Neural crest cell (in vitro differentiated cells): ENCODE measurements at regions not wholly inside any gene's neighbourhood (a gene's known extent, or its start where the extent isn't known, plus 50 kb on each side); places are given as distances from the start of the nearest gene placed in this dataset.

Source experiments
- DNase-seq: peaks from one replicate; pipeline ENCODE4 v3.0.0; 2021; ENCODE audit warnings: low read depth, mixed read lengths, low spot score
- H3K27ac Mint-ChIP-seq: one replicate; pipeline ENCODE4 v1.8.0; 2021; ENCODE audit warnings: mild to moderate bottlenecking, mixed read lengths; ENCODE audit not compliant: unreplicated experiment
- H3K27me3 Mint-ChIP-seq: 2 replicates; pipeline ENCODE4 v1.8.0; 2021; ENCODE audit warnings: low read depth, mild to moderate bottlenecking, mixed read lengths
- H3K36me3 Mint-ChIP-seq: 2 replicates; pipeline ENCODE4 v1.8.0; 2021; ENCODE audit warnings: low read depth, mild to moderate bottlenecking, mixed read lengths
- H3K4me1 Mint-ChIP-seq: 2 replicates; pipeline ENCODE4 v1.8.0; 2021; ENCODE audit warnings: mixed read lengths
- H3K4me3 Mint-ChIP-seq: one replicate; pipeline ENCODE4 v1.8.0; 2021; ENCODE audit warnings: mild to moderate bottlenecking, mixed read lengths
- H3K9me3 Mint-ChIP-seq: 2 replicates; pipeline ENCODE4 v1.8.0; 2021; ENCODE audit warnings: mixed read lengths
- CTCF ChIP-seq: fragments of 200-600 bp; sonication (generic); conservative IDR thresholded peaks from 2 replicates; pipeline ENCODE4 v1.5.0; 2021; ENCODE audit warnings: antibody characterized with exemption, mild to moderate bottlenecking

- TF ChIP-seq CTCF = no peak
- peaks cover 12% of the 10 kb centered on the region for H3K9me3 Mint-ChIP-seq
- H3K36me3 Mint-ChIP-seq = peaks cover 7% of the 10 kb centered on the region
- no peak overlapping the region for H3K27ac Mint-ChIP-seq
- H3K4me1 Mint-ChIP-seq = no peaks in the 10 kb centered on the region
- peaks cover 2% of the 10 kb centered on the region for H3K27me3 Mint-ChIP-seq
- DNase-seq = no peak
- no peak overlapping the region for H3K4me3 Mint-ChIP-seq
Measured at GRCh38 chr7:24411226-24411625, 127.2 kb downstream of the NPY start.

GRCh38 chr7:24417526-24418120 lies 133.6 kb downstream of the NPY start:
- no peak for TF ChIP-seq CTCF
- peaks cover 9% of the 10 kb centered on the region for H3K4me1 Mint-ChIP-seq
- H3K36me3 Mint-ChIP-seq = peaks cover 7% of the 10 kb centered on the region
- H3K27ac Mint-ChIP-seq = no peak overlapping the region
- H3K9me3 Mint-ChIP-seq = peaks cover 15% of the 10 kb centered on the region
- no peak overlapping the region for H3K4me3 Mint-ChIP-seq
- no peak for DNase-seq
- H3K27me3 Mint-ChIP-seq = no peaks in the 10 kb centered on the region

- H3K4me1 Mint-ChIP-seq = peaks cover 15% of the 10 kb centered on the region
- peaks cover 3% of the 10 kb centered on the region for H3K36me3 Mint-ChIP-seq
- no peak for DNase-seq
- no peak for TF ChIP-seq CTCF
- H3K9me3 Mint-ChIP-seq = peaks cover 10% of the 10 kb centered on the region
- H3K27ac Mint-ChIP-seq = no peak overlapping the region
- H3K4me3 Mint-ChIP-seq = no peak overlapping the region
- H3K27me3 Mint-ChIP-seq = no peaks in the 10 kb centered on the region
Measured at GRCh38 chr7:24419077-24419476, 135.1 kb downstream of the NPY start.

- Mint-ChIP-seq H3K36me3 (no peaks in the 10 kb centered on the region), H3K27ac (no peak overlapping the region), H3K27me3 (no peaks in the 10 kb centered on the region), H3K4me3 (no peak overlapping the region), H3K9me3 (peaks cover 7% of the 10 kb centered on the region), H3K4me1 (peaks cover 15% of the 10 kb centered on the region)
- TF ChIP-seq CTCF = no peak
- DNase-seq = no peak
Measured at GRCh38 chr7:24419511-24419910, 135.5 kb downstream of the NPY start.

- H3K27me3 Mint-ChIP-seq = no peaks in the 10 kb centered on the region
Measured at GRCh38 chr7:24422441-24423010, 138.5 kb downstream of the NPY start.

More at GRCh38 chr7:24422441-24423010, 138.5 kb downstream of the NPY start:
- Mint-ChIP-seq H3K9me3 (peaks cover 7% of the 10 kb centered on the region), H3K4me3 (no peak overlapping the region), H3K36me3 (no peaks in the 10 kb centered on the region), H3K27ac (no peak overlapping the region), H3K4me1 (peaks cover 24% of the 10 kb centered on the region)
- DNase-seq = no peak
- no peak for TF ChIP-seq CTCF
